Tibial nerve (tissue), 4 donors: ENCODE measurements at regions not wholly inside any gene's neighbourhood (a gene's known extent, or its start where the extent isn't known, plus 50 kb on each side); places are given as distances from the start of the nearest gene placed in this dataset.

Experiments used
- DNase-seq, 2 donors: peaks; one replicate each; pipeline ENCODE4 v3.0.0-alpha.2; 2019; ENCODE audit warnings: low spot score in 2 of 2
- H3K27ac ChIP-seq, 4 donors: fragments of 200-600 bp; sonication (generic) in 3 of 4; one replicate each; pipeline ENCODE4 v1.5.1; 2017 to 2019; ENCODE audit warnings: mild to moderate bottlenecking in 1 of 4
- H3K27me3 ChIP-seq, 2 donors: fragments of 200-600 bp; sonication (generic) in 1 of 2; one replicate each; pipeline versions ENCODE4 v1.5.1 to v1.6.0; 2017 to 2019
- H3K36me3 ChIP-seq, 3 donors: fragments of 200-600 bp; sonication (generic); one replicate each; pipeline ENCODE4 v1.5.1; 2018 to 2019
- H3K4me1 ChIP-seq, 4 donors: fragments of 200-600 bp; sonication (generic) in 3 of 4; one replicate each; pipeline ENCODE4 v1.5.1; 2017 to 2019
- H3K4me3 ChIP-seq, 4 donors: fragments of 200-600 bp; sonication (generic) in 3 of 4; one replicate each; pipeline ENCODE4 v1.5.1; 2017 to 2019; ENCODE audit warnings: mild to moderate bottlenecking in 1 of 4, moderate library complexity in 1 of 4
- H3K9me3 ChIP-seq, 4 donors: fragments of 200-600 bp; sonication (generic) in 3 of 4; one replicate each; pipeline ENCODE4 v1.5.1; 2017 to 2019
- EP300 ChIP-seq, 2 donors: sonication (generic); formaldehyde crosslinking; IDR thresholded peaks; one replicate each; pipeline ENCODE4 v1.6.1; 2017; ENCODE audit warnings: antibody characterized with exemption in 2 of 2, mild to moderate bottlenecking in 1 of 2
- POLR2A ChIP-seq, 2 donors: fragments of 450-650 bp; IDR thresholded peaks; one replicate each; pipeline ENCODE4 v1.6.1; 2017; ENCODE audit warnings: antibody characterized with exemption in 2 of 2, mild to moderate bottlenecking in 2 of 2, moderate library complexity in 2 of 2
- WGBS, 2 donors: methylation state at CpG; one replicate each; pipeline ENCODE4 v1.1.5; 2018; 5-methylcytosine and 5-hydroxymethylcytosine counted together
- TF ChIP-seq, protein P1 (sequence below), 5 experiments: fragments of 200-600 bp in 3 of 5; fragments of 450-650 bp in 2 of 5; sonication (generic) in 3 of 5; IDR thresholded peaks; one replicate each; pipeline ENCODE4 v1.5.1; 2016 to 2019; ENCODE audit warnings: antibody characterized with exemption in 5 of 5, mild to moderate bottlenecking in 3 of 5, moderate library complexity in 2 of 5

DNA sequence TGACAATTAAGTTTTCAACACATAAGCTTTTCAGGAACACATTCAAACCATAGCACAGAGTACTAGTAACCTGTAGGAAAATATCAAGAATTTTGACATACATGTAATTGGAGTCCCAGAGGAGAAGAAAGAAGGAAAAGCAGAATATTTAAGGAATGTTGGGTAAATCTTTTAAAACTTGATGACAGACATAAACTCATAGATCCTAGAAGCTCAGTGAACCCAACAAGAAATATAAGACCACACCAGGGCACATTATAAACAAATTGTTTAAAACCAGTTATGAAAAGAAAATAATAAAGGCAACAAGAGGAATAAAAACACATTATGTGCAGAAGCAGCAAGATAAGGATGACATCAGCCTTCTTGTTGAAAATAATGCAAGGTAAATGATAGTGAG is 151.5 kb upstream of the ATXN1 start:
- DNase-seq = no peak
- no peak overlapping the region for H3K4me3 ChIP-seq
- H3K4me1 ChIP-seq = no peaks in the 10 kb centered on the region
- TF ChIP-seq EP300 (IDR thresholded peaks at IDR 0.05) (no peak), POLR2A (IDR thresholded peaks at IDR 0.05) (no peak)
- TF ChIP-seq, protein P1, sequence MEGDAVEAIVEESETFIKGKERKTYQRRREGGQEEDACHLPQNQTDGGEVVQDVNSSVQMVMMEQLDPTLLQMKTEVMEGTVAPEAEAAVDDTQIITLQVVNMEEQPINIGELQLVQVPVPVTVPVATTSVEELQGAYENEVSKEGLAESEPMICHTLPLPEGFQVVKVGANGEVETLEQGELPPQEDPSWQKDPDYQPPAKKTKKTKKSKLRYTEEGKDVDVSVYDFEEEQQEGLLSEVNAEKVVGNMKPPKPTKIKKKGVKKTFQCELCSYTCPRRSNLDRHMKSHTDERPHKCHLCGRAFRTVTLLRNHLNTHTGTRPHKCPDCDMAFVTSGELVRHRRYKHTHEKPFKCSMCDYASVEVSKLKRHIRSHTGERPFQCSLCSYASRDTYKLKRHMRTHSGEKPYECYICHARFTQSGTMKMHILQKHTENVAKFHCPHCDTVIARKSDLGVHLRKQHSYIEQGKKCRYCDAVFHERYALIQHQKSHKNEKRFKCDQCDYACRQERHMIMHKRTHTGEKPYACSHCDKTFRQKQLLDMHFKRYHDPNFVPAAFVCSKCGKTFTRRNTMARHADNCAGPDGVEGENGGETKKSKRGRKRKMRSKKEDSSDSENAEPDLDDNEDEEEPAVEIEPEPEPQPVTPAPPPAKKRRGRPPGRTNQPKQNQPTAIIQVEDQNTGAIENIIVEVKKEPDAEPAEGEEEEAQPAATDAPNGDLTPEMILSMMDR (IDR thresholded peaks at IDR 0.05) = no peak
- no peaks in the 10 kb centered on the region for H3K36me3 ChIP-seq
- no peaks in the 10 kb centered on the region for H3K27me3 ChIP-seq
- peaks cover 0 to 23% (median 3%) of the 10 kb centered on the region in 4 donors for H3K9me3 ChIP-seq
- H3K27ac ChIP-seq = no peak overlapping the region

GRCh38 chr6:16911088-16911487 is 149.8 kb upstream of the ATXN1 start:
- Histone ChIP-seq H3K4me3 (no peak overlapping the region), H3K9me3 (peaks cover 0 to 23% (median 3%) of the 10 kb centered on the region in 4 donors), H3K36me3 (no peaks in the 10 kb centered on the region), H3K27me3 (no peaks in the 10 kb centered on the region), H3K4me1 (no peaks in the 10 kb centered on the region), H3K27ac (no peak overlapping the region)
- WGBS, 2 donors = 84% methylated on average over 3 of the region's 3 CpGs
- TF ChIP-seq EP300 (IDR thresholded peaks at IDR 0.05) = no peak
- TF ChIP-seq, protein P1 (IDR thresholded peaks at IDR 0.05) = no peak
- no peak for TF ChIP-seq POLR2A (IDR thresholded peaks at IDR 0.05)
- no peak for DNase-seq

- no peak overlapping the region for H3K27ac ChIP-seq
- no peak overlapping the region for H3K4me3 ChIP-seq
- H3K9me3 ChIP-seq = peaks cover 0 to 23% (median 3%) of the 10 kb centered on the region in 4 donors
- DNase-seq = no peak
- TF ChIP-seq POLR2A (IDR thresholded peaks at IDR 0.05) = no peak
- TF ChIP-seq EP300 (IDR thresholded peaks at IDR 0.05) = no peak
- TF ChIP-seq, protein P1 (IDR thresholded peaks at IDR 0.05) = no peak
- H3K27me3 ChIP-seq = no peaks in the 10 kb centered on the region
- no peaks in the 10 kb centered on the region for H3K4me1 ChIP-seq
- whole genome bisulfite sequencing, 2 donors = 88% methylated on average over 4 of the region's 4 CpGs
- no peaks in the 10 kb centered on the region for H3K36me3 ChIP-seq
Measured at GRCh38 chr6:16909658-16910360, 148.5 kb upstream of the ATXN1 start.

GRCh38 chr6:16907991-16908390 is 146.7 kb upstream of the ATXN1 start:
- H3K9me3 ChIP-seq = peaks cover 0 to 10% (median 2%) of the 10 kb centered on the region in 4 donors
- H3K27me3 ChIP-seq = no peaks in the 10 kb centered on the region
- H3K27ac ChIP-seq = no peak overlapping the region
- no peak overlapping the region for H3K4me3 ChIP-seq
- H3K4me1 ChIP-seq = peaks cover 0 to 9% (median 4%) of the 10 kb centered on the region in 4 donors
- no peaks in the 10 kb centered on the region for H3K36me3 ChIP-seq
- TF ChIP-seq EP300 (IDR thresholded peaks at IDR 0.05) = no peak
- no peak for TF ChIP-seq POLR2A (IDR thresholded peaks at IDR 0.05)
- TF ChIP-seq, protein P1 (IDR thresholded peaks at IDR 0.05) = no peak
- DNase-seq = no peak
- 92 to 96% methylated on average over 1 of the region's 1 CpG for WGBS, 2 donors

GRCh38 chr6:16904957-16905356 is 143.7 kb upstream of the ATXN1 start:
- WGBS, 2 donors = 83% methylated on average over 6 of the region's 6 CpGs
- H3K36me3 ChIP-seq = no peaks in the 10 kb centered on the region

More at GRCh38 chr6:16904957-16905356, 143.7 kb upstream of the ATXN1 start:
- DNase-seq = no peak
- no peak overlapping the region for H3K4me3 ChIP-seq
- H3K27me3 ChIP-seq = no peaks in the 10 kb centered on the region
- peaks cover 0 to 27% (median 10%) of the 10 kb centered on the region in 4 donors for H3K4me1 ChIP-seq
- no peak overlapping the region for H3K27ac ChIP-seq
- TF ChIP-seq EP300 (IDR thresholded peaks at IDR 0.05) = no peak
- TF ChIP-seq, protein P1 (IDR thresholded peaks at IDR 0.05) = no peak
- TF ChIP-seq POLR2A (IDR thresholded peaks at IDR 0.05) = no peak
- H3K9me3 ChIP-seq = no peaks in the 10 kb centered on the region
